ENCODE measurements at regions not wholly inside any gene's neighbourhood (a gene's known extent, or its start where the extent isn't known, plus 50 kb on each side); places are given as distances from the start of the nearest gene placed in this dataset.

DNA sequence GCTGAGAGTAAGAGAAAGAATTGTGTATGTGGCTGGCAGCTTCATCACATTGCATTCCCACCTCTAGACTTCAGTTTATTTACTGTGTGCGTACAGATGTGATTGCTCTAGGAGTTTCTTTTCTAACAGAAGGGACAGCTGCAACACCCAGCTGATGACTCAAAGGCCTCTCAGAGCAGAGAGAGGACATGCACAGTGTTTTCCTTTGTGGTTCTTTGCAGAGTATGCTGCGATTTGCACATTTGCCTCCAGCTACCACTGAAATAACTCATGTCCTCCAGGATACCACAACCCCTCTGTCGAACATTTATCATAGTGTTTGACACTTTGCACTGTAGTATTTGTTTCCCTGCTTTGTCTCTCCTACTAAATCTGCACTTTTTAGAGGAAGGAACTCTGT, 294.1 kb downstream of the STIM2 start:
- TF ChIP-seq GATA2 (IDR thresholded peaks at IDR 0.05; ENCODE audit: low read depth, low read length), result no peak
- no peak for TF ChIP-seq GATA3 (IDR thresholded peaks at IDR 0.05; ENCODE audit: low read depth, low read length)

Data from SH-SY5Y (cell line).